Medulla oblongata (tissue), 1 donor: ENCODE measurements at regions not wholly inside any gene's neighbourhood (a gene's known extent, or its start where the extent isn't known, plus 50 kb on each side); places are given as distances from the start of the nearest gene placed in this dataset.

ENCODE experiments used
- DNase-seq: peaks from one replicate; pipeline ENCODE4 v3.0.0-alpha.2; 2015; ENCODE audit errors: extremely low spot score

GRCh38 chr13:106383791-106384190 lies 151.7 kb downstream of the EFNB2 start:
- DNase-seq: no peak

GRCh38 chr13:106382534-106382933 lies 152.9 kb downstream of the EFNB2 start:
- no peak for DNase-seq

- DNase-seq: no peak
These were observed 154.4 kb downstream of the EFNB2 start for GRCh38 chr13:106381091-106381490.

- no peak for DNase-seq
These were observed 157.4 kb downstream of the EFNB2 start for GRCh38 chr13:106377931-106378662.

GRCh38 chr13:106377341-106377740 lies 158.1 kb downstream of the EFNB2 start:
- no peak for DNase-seq

GRCh38 chr13:106376401-106377112 lies 158.9 kb downstream of the EFNB2 start:
- no peak for DNase-seq

- no peak for DNase-seq
These were observed 160.4 kb downstream of the EFNB2 start for GRCh38 chr13:106375085-106375484.

GRCh38 chr13:106374631-106375030 lies 160.8 kb downstream of the EFNB2 start:
- DNase-seq: no peak

- DNase-seq: no peak
These were observed 161.4 kb downstream of the EFNB2 start for GRCh38 chr13:106373989-106374572.

GRCh38 chr13:106373304-106373988 lies 162.0 kb downstream of the EFNB2 start:
- no peak for DNase-seq

GRCh38 chr13:106372199-106373155 lies 163.0 kb downstream of the EFNB2 start:
- DNase-seq: no peak

- no peak for DNase-seq
These were observed 164.4 kb downstream of the EFNB2 start for GRCh38 chr13:106371024-106371423.

GRCh38 chr13:106369858-106370257 lies 165.6 kb downstream of the EFNB2 start:
- DNase-seq: no peak

GRCh38 chr13:106369091-106369490 lies 166.4 kb downstream of the EFNB2 start:
- no peak for DNase-seq

GRCh38 chr13:106367361-106367971 lies 168.0 kb downstream of the EFNB2 start:
- no peak for DNase-seq

GRCh38 chr13:106362707-106363106 lies 172.8 kb downstream of the EFNB2 start:
- no peak for DNase-seq

- DNase-seq: no peak
These were observed 173.8 kb downstream of the EFNB2 start for GRCh38 chr13:106361621-106362020.

GRCh38 chr13:106357198-106357597 lies 178.3 kb downstream of the EFNB2 start:
- peak; percentile 33 for DNase-seq

- DNase-seq: no peak
These were observed 179.6 kb downstream of the EFNB2 start for GRCh38 chr13:106355866-106356265.

- no peak for DNase-seq
These were observed 180.5 kb downstream of the EFNB2 start for GRCh38 chr13:106354961-106355360.

- no peak for DNase-seq
These were observed 182.6 kb downstream of the EFNB2 start for GRCh38 chr13:106352850-106353249.
